ENCODE measurements at regions not wholly inside any gene's neighbourhood (a gene's known extent, or its start where the extent isn't known, plus 50 kb on each side); places are given as distances from the start of the nearest gene placed in this dataset.
"Not testable (repeated sequence)": the region's sequence is repeated elsewhere in the genome, so short reads cannot be mapped to it uniquely, and the experiment has no call there.

GRCh38 chrX:117843749-117844148 is 272.9 kb downstream of the KLHL13 start:
- no peak for DNase-seq
- Histone ChIP-seq H3K4me2 (ENCODE audit: low read depth, low read length, poor library complexity, severe bottlenecking) (no peak overlapping the region), H2AFZ (ENCODE audit: low read length) (no peak overlapping the region), H3K9me3 (ENCODE audit: low read length) (no peaks in the 10 kb centered on the region), H4K20me1 (ENCODE audit: insufficient read depth, low read depth, low read length) (no peaks in the 10 kb centered on the region), H3K4me1 (ENCODE audit: low read length) (no peaks in the 10 kb centered on the region), H3K9ac (ENCODE audit: low read length) (no peak overlapping the region), H3K9me2 (replicated peaks; ENCODE audit: insufficient read depth, low read length) (0 out of 2 replicates have a peak, but pooled peaks cover 3% of the 10 kb centered on the region), H3K36me3 (ENCODE audit: insufficient read depth, low read length) (no peaks in the 10 kb centered on the region), H3K79me2 (ENCODE audit: low read length) (no peaks in the 10 kb centered on the region), H3K27ac (ENCODE audit: low read length) (no peak overlapping the region), H3K27me3 (ENCODE audit: low read length) (no peaks in the 10 kb centered on the region), H3K4me3 (ENCODE audit: low read length) (no peak overlapping the region)

GRCh38 chrX:117840645-117841044 is 276.0 kb downstream of the KLHL13 start:
- Histone ChIP-seq H3K79me2 (ENCODE audit: low read length) (no peaks in the 10 kb centered on the region), H3K9me2 (replicated peaks; ENCODE audit: insufficient read depth, low read length) (0 out of 2 replicates have a peak, but pooled peaks cover 3% of the 10 kb centered on the region), H3K4me3 (ENCODE audit: low read length) (no peak overlapping the region)

GRCh38 chrX:117839544-117839943 is 277.1 kb downstream of the KLHL13 start:
- H3K4me3 ChIP-seq (ENCODE audit: low read length): no peak overlapping the region
- peak; percentile 70 for DNase-seq
- no peak overlapping the region for H2AFZ ChIP-seq (ENCODE audit: low read length)
- 0 out of 2 replicates have a peak, but pooled peaks cover 3% of the 10 kb centered on the region for H3K9me2 ChIP-seq (replicated peaks; ENCODE audit: insufficient read depth, low read length)
- H3K79me2 ChIP-seq (ENCODE audit: low read length): no peaks in the 10 kb centered on the region
- no peaks in the 10 kb centered on the region for H3K27me3 ChIP-seq (ENCODE audit: low read length)
- no peaks in the 10 kb centered on the region for H3K9me3 ChIP-seq (ENCODE audit: low read length)
- H3K9ac ChIP-seq (ENCODE audit: low read length): no peak overlapping the region
- H3K4me2 ChIP-seq (ENCODE audit: low read depth, low read length, poor library complexity, severe bottlenecking): no peak overlapping the region
- no peaks in the 10 kb centered on the region for H3K4me1 ChIP-seq (ENCODE audit: low read length)
- no peak overlapping the region for H3K27ac ChIP-seq (ENCODE audit: low read length)
- no peaks in the 10 kb centered on the region for H3K36me3 ChIP-seq (ENCODE audit: insufficient read depth, low read length)
- H4K20me1 ChIP-seq (ENCODE audit: insufficient read depth, low read depth, low read length): no peaks in the 10 kb centered on the region

More at GRCh38 chrX:117840645-117841044, 276.0 kb downstream of the KLHL13 start:
- H2AFZ ChIP-seq (ENCODE audit: low read length): no peak overlapping the region
- no peak for DNase-seq
- no peaks in the 10 kb centered on the region for H3K4me1 ChIP-seq (ENCODE audit: low read length)
- H3K36me3 ChIP-seq (ENCODE audit: insufficient read depth, low read length): no peaks in the 10 kb centered on the region
- no peak overlapping the region for H3K4me2 ChIP-seq (ENCODE audit: low read depth, low read length, poor library complexity, severe bottlenecking)
- H3K9me3 ChIP-seq (ENCODE audit: low read length): no peaks in the 10 kb centered on the region
- no peaks in the 10 kb centered on the region for H3K27me3 ChIP-seq (ENCODE audit: low read length)
- no peak overlapping the region for H3K9ac ChIP-seq (ENCODE audit: low read length)
- H3K27ac ChIP-seq (ENCODE audit: low read length): no peak overlapping the region
- H4K20me1 ChIP-seq (ENCODE audit: insufficient read depth, low read depth, low read length): no peaks in the 10 kb centered on the region

DNA sequence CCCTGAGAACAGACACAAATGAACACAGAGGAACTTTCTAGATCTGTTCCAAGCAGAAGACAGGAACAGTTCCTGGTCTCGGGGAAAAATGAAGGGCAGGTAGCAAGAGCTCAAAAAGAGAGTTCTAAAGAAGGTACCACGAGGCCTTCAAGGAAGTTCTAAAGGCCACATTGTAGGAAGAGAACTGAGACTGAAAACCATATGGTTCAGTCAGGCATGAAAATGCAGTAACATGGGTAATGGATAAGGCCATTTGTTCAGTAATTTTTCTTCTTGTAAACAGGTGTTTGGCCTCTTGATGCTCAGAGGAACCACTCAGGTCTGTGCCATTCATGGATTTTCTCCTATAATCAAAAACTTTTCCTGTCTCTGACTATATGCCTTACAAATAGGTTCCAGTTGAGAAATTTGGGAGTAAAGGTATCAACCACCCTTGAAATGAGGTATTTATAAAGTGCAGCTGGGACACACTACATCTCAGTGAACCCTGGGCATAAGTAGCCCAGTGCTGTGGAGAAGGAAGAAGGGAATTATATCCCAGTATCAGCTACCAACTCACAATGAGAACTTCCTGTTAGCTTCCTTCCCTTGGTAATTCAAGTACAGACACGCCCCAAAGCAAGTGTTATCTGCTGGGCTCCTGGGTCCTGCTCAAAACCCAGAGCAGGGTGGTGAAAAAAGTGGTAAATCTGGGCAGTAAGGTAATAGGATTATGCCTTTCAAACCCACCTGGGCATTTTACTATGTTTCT is 277.9 kb downstream of the KLHL13 start:
- Histone ChIP-seq H3K27me3 (ENCODE audit: low read length) (no peaks in the 10 kb centered on the region), H3K27ac (ENCODE audit: low read length) (no peak overlapping the region), H2AFZ (ENCODE audit: low read length) (no peak overlapping the region), H4K20me1 (ENCODE audit: insufficient read depth, low read depth, low read length) (no peaks in the 10 kb centered on the region), H3K4me3 (ENCODE audit: low read length) (no peak overlapping the region), H3K4me2 (ENCODE audit: low read depth, low read length, poor library complexity, severe bottlenecking) (no peak overlapping the region), H3K9me3 (ENCODE audit: low read length) (no peaks in the 10 kb centered on the region), H3K9me2 (replicated peaks; ENCODE audit: insufficient read depth, low read length) (0 out of 2 replicates have a peak, but pooled peaks cover 3% of the 10 kb centered on the region), H3K4me1 (ENCODE audit: low read length) (no peaks in the 10 kb centered on the region), H3K36me3 (ENCODE audit: insufficient read depth, low read length) (no peaks in the 10 kb centered on the region), H3K79me2 (ENCODE audit: low read length) (no peaks in the 10 kb centered on the region), H3K9ac (ENCODE audit: low read length) (no peak overlapping the region)
- DNase-seq: no peak

- no peaks in the 10 kb centered on the region for H3K4me1 ChIP-seq (ENCODE audit: low read length)
- 0 out of 2 replicates have a peak, but pooled peaks cover under 1% of the 10 kb centered on the region for H3K9me2 ChIP-seq (replicated peaks; ENCODE audit: insufficient read depth, low read length)
- H3K4me2 ChIP-seq (ENCODE audit: low read depth, low read length, poor library complexity, severe bottlenecking): no peak overlapping the region
- no peak overlapping the region for H3K4me3 ChIP-seq (ENCODE audit: low read length)
- no peaks in the 10 kb centered on the region for H3K27me3 ChIP-seq (ENCODE audit: low read length)
- H3K79me2 ChIP-seq (ENCODE audit: low read length): no peaks in the 10 kb centered on the region
- no peak for DNase-seq
- H3K27ac ChIP-seq (ENCODE audit: low read length): no peak overlapping the region
- no peaks in the 10 kb centered on the region for H3K9me3 ChIP-seq (ENCODE audit: low read length)
- no peaks in the 10 kb centered on the region for H4K20me1 ChIP-seq (ENCODE audit: insufficient read depth, low read depth, low read length)
- H3K9ac ChIP-seq (ENCODE audit: low read length): no peak overlapping the region
- H2AFZ ChIP-seq (ENCODE audit: low read length): no peak overlapping the region
- H3K36me3 ChIP-seq (ENCODE audit: insufficient read depth, low read length): no peaks in the 10 kb centered on the region
These were observed 281.6 kb downstream of the KLHL13 start for GRCh38 chrX:117835034-117835433.

DNA sequence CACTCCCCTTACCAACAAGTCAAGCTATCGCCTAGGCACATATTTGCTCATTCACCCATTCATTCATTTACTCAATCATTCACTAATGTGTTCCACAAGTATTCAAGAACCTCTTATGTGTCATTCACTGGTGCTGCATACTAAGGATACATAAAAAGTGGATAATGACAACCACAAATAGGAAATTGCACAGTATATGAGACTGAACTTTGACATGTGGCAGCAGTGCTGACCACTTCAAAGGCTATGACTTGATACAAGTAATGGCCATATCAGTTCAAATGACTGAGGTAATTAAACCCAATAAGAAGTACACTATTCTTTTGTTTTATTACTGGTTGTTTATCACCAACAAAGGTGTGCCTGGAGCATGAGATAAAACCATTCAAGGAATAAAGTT is 282.5 kb downstream of the KLHL13 start:
- H3K36me3 ChIP-seq (ENCODE audit: insufficient read depth, low read length): no peaks in the 10 kb centered on the region
- no peaks in the 10 kb centered on the region for H3K9me2 ChIP-seq (replicated peaks; ENCODE audit: insufficient read depth, low read length)
- no peak overlapping the region for H3K4me3 ChIP-seq (ENCODE audit: low read length)
- H2AFZ ChIP-seq (ENCODE audit: low read length): no peak overlapping the region
- H3K9ac ChIP-seq (ENCODE audit: low read length): no peak overlapping the region
- no peaks in the 10 kb centered on the region for H3K4me1 ChIP-seq (ENCODE audit: low read length)
- H3K79me2 ChIP-seq (ENCODE audit: low read length): no peaks in the 10 kb centered on the region
- DNase-seq: no peak
- H3K27ac ChIP-seq (ENCODE audit: low read length): no peak overlapping the region
- H3K27me3 ChIP-seq (ENCODE audit: low read length): no peaks in the 10 kb centered on the region
- no peak overlapping the region for H3K4me2 ChIP-seq (ENCODE audit: low read depth, low read length, poor library complexity, severe bottlenecking)
- no peaks in the 10 kb centered on the region for H3K9me3 ChIP-seq (ENCODE audit: low read length)
- H4K20me1 ChIP-seq (ENCODE audit: insufficient read depth, low read depth, low read length): no peaks in the 10 kb centered on the region

GRCh38 chrX:117821472-117821871 is 295.1 kb downstream of the KLHL13 start:
- H3K79me2 ChIP-seq (ENCODE audit: low read length); H3K36me3 ChIP-seq (ENCODE audit: insufficient read depth, low read length); H3K9ac ChIP-seq (ENCODE audit: low read length); H3K9me3 ChIP-seq (ENCODE audit: low read length); H2AFZ ChIP-seq (ENCODE audit: low read length); H3K4me3 ChIP-seq (ENCODE audit: low read length); H3K27me3 ChIP-seq (ENCODE audit: low read length); H3K9me2 ChIP-seq (replicated peaks; ENCODE audit: insufficient read depth, low read length); H3K4me2 ChIP-seq (ENCODE audit: low read depth, low read length, poor library complexity, severe bottlenecking); H3K27ac ChIP-seq (ENCODE audit: low read length); H3K4me1 ChIP-seq (ENCODE audit: low read length); H4K20me1 ChIP-seq (ENCODE audit: insufficient read depth, low read depth, low read length); DNase-seq: not testable (repeated sequence)

DNA sequence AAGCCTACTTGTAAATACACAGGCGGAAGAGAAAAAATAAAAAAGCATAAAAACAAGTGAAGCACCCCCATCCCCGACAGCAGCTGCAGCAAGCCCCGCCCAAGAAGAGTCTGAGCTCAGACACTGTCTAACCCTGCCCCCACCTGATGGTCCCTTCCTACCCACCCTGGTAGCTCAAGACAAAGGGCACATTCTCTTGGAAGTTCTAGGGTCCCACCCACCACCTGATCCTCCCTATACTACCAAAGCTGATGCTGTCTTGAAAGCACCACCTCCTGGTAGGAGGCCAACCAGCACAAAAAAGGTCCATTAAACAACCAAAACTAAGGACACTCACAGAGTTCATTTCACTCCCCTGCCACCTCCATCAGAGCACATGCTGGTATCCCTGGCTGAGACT is 308.2 kb downstream of the KLHL13 start:
- Histone ChIP-seq H3K27ac (ENCODE audit: low read length) (no peak overlapping the region), H3K4me1 (ENCODE audit: low read length) (no peaks in the 10 kb centered on the region), H3K27me3 (ENCODE audit: low read length) (no peaks in the 10 kb centered on the region), H3K9me3 (ENCODE audit: low read length) (no peaks in the 10 kb centered on the region), H3K36me3 (ENCODE audit: insufficient read depth, low read length) (no peaks in the 10 kb centered on the region), H3K4me3 (ENCODE audit: low read length) (no peak overlapping the region), H3K9me2 (replicated peaks; ENCODE audit: insufficient read depth, low read length) (no peaks in the 10 kb centered on the region), H2AFZ (ENCODE audit: low read length) (no peak overlapping the region), H4K20me1 (ENCODE audit: insufficient read depth, low read depth, low read length) (no peaks in the 10 kb centered on the region), H3K9ac (ENCODE audit: low read length) (no peak overlapping the region), H3K4me2 (ENCODE audit: low read depth, low read length, poor library complexity, severe bottlenecking) (no peak overlapping the region), H3K79me2 (ENCODE audit: low read length) (no peaks in the 10 kb centered on the region)
- no peak for DNase-seq
